GM19328 (cell line): ENCODE measurements at regions not wholly inside any gene's neighbourhood (a gene's known extent, or its start where the extent isn't known, plus 50 kb on each side); places are given as distances from the start of the nearest gene placed in this dataset.
"Not testable (repeated sequence)": the region's sequence is repeated elsewhere in the genome, so short reads cannot be mapped to it uniquely, and the experiment has no call there.

Experiments
- ATAC-seq: cut with Tn5 transposase; IDR thresholded peaks from one replicate; pipeline ENCODE4 v1.9.1; 2021; ENCODE audit warnings: mild to moderate bottlenecking, moderate library complexity; ENCODE audit not compliant: unreplicated experiment

- ATAC-seq: no peak
Observed at GRCh38 chr13:73656863-73657262, 477.3 kb downstream of the KLF12 start.

DNA sequence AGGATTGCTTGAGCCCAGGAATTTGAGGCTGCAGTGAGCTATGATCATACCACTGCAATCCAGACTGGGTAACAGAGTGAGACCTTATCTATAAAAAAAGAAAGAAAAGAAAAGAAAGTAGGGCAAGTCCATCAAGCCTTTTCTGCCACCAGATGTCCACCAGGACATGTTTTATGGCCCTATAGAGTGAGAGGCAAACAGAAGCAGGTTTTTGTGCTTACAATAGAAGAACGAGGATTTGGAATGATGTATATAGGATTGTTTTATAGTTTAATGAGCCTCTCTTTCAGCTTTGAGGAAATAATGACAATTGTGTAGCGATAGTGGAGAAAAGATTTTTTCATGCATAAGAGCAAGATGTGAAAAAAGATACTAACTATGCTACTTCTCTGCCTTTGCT is 480.5 kb downstream of the KLF12 start:
- ATAC-seq: no peak

DNA sequence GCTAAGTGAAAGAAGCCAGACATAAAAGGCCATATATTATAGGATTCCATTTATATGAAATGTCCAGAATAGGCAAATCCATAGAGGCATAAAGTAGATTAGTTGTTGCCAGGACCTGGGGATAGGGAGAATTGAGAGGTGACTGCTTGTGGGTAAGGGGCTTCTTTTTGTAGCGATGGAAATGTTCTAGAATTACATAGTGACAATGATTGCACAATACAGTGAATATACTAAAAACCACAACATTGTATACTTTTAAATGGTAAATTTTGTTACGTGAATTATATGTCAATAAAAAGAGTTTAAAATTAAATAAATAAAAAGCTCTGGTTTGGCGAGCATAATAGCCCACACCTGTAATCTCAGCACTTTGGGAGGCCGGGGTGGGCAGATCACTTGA is 486.8 kb downstream of the KLF12 start:
- ATAC-seq: no peak

DNA sequence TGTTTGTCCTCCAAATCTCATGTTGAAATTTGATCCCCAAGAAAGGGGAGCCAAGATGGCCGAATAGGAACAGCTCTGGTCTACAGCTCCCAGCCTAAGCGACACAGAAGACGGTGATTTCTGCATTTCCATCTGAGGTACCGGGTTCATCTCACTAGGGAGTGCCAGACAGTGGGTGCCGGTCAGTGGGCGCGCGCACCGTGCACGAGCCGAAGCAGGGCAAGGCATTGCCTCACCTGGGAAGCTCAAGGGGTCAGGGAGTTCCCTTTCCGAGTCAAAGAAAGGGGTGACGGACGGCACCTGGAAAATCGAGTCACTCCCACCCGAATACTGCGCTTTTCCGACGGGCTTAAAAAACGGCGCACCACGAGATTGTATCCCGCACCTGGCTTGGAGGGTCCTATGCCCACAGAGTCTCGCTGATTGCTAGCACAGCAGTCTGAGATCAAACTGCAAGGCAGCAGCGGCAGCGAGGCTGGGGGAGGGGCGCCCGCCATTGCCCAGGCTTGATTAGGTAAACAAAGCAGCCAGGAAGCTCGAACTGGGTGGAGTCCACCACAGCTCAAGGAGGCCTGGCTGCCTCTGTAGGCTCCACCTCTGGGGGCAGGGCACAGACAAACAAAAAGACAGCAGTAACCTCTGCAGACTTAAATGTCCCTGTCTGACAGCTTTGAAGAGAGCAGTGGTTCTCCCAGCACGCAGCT is 493.6 kb downstream of the KLF12 start:
- ATAC-seq: not testable (repeated sequence)

GRCh38 chr13:73635166-73635787 is 498.9 kb downstream of the KLF12 start:
- ATAC-seq: no peak

- ATAC-seq: no peak
Observed at GRCh38 chr13:73633817-73634460, 500.3 kb downstream of the KLF12 start.

DNA sequence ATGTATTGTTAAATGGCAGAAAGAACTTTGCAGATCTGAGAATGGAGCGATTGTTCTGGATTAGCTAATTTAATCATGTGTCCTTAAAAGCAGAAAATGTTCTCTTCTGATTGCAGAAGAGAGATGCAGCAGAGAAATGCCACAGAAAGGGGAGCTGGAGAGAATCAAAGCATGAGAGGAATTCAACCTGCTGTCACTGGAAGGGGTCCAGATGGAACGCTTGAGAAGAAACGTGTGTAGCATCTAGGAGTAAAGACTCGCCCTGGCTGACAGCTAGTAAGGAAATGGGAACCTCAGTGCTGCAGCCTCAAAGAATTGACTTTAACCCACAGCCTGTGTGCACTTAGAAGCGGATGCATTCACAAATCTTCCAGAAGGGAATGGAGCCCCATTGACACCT is 502.8 kb downstream of the KLF12 start:
- ATAC-seq: no peak

DNA sequence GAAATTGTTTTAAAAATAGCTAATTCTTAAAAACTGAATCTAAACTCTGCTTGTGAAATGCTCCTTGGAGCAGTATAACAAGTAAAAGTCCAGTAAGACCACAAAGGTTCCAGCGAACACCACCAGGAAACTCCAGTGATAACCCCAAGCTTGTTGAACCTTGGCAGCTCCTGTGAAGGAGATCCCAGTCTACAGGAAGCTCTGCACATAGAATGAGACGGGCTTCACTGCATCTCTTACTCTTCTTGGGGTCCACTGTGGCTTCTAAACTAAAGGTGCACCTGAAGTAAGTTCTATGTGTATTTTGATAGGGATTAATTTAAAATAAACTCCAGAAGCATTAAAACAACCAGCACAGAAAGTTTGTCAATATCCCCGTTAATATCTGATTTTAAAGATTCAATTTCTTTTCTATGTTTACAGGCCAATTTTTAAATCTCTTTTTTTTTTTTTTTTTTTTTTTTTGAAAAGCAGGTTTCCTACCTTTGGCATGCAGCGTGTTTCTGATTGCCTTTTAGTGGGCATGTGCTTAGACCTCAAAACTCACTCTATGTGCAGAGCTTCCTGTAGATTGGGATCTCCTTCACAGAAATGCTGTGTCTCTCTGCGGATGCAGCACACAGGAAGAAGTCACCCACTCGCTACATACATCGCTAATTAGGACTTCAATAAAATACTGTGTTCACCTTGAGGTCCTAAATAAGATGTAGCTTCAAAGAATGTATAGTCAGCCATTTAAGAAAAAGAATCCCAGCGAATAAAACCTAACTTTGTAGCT is 508.5 kb downstream of the KLF12 start:
- no peak for ATAC-seq

- ATAC-seq: no peak
Observed at GRCh38 chr13:73623281-73623680, 510.9 kb downstream of the KLF12 start.

- no peak for ATAC-seq
Observed at GRCh38 chr13:73622381-73622780, 511.8 kb downstream of the KLF12 start.

DNA sequence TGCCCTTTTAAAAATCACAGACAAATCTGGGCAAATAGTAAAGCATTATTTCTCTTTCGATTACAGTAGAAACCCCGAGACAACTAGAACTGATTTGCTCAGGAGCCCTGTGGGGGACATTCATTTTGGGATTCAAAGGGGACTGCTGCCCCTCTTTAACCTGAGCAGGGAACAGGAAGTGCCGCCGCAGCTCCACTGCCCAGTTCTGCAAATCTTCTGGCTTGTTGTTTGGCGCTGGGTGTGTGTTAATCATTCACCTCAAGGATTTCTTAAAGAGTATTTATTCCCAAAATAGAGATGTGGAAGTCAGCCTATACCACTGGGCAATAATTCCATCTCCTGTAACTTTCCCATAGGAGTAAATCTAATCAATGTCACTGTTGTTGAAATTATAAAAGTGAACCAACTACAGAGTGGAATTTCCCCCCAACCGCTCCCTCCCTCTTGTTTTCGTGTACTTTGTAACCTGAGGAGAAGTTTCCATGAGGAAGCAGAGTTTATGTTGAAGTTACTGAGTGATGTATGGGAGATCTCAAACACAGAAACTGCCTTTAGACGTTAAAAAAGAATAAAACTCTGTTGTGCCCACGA is 515.8 kb downstream of the KLF12 start:
- ATAC-seq: no peak

- no peak for ATAC-seq
Observed at GRCh38 chr13:73616861-73617260, 517.3 kb downstream of the KLF12 start.

DNA sequence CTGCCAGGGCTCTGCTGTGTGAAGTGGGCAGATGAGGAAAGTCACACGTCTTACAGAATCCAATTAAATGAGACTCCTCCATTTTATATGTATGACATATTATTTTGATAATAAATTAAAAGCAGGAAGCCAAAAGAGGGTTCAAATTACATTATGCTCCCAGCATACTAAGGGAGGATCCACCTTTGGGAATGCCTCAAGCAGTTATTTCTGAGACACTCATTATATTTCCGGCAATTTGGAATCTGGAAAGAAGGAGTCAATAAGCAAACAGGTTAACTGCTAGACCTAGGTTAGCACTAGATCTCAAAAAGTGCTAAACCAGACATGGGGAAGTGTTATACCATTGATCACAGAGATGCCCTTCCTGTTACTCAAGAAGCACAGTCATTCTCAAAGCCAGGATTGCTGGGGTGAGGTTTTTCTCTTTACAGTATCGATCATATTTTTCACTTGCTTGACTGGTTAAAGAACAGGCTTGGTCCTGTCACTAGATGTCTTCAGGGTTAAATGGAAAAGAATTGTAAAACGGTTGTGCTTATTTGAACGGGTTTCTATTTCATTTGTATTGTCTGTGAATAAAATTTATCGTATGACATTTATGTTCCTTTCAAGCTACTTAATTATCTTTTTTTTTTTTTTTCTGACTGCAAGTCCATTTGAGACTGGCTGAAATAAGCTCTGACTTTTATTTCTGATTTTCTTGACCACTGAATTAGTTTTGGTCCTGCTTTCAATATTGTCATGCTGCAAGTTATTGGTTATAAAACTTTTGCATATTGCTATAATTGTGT is 523.2 kb downstream of the KLF12 start:
- ATAC-seq: no peak

DNA sequence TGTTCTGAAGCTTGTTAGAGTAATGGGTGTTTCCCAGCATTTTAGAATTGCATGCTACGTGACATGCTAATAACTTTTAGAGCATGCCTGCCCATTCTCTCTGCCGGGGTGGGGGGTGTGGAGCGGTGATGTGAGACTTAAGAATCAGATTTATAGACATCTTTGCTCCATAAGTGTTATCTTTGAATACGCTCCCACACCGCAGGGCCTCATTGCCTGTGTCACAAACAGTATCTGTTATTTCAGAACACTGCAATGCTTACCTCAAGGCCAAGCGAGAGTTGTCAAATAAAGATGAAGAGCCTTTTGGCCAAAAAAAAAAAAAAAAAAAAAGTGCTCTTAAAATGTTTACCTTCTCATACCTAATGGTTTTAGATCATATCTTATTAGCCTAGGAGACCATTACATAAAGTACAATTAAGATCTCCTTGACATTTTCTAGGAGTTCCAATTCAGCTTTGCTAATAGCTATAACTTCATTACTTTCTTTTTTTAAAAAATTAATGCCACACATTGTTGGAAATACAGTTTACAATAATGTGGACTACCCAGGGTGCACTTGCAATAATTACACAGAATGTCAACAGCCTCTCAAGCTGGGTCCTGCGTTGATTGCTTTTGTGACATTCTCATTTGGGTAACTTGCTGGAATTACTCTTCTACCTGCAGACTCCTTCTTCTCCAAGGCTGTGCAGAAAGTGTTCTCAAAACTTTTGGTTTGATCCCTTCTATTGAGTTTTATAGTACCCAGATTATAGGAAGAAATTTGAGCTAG is 525.3 kb downstream of the KLF12 start:
- ATAC-seq: no peak

GRCh38 chr13:73608157-73608516 is 526.1 kb downstream of the KLF12 start:
- ATAC-seq: no peak

DNA sequence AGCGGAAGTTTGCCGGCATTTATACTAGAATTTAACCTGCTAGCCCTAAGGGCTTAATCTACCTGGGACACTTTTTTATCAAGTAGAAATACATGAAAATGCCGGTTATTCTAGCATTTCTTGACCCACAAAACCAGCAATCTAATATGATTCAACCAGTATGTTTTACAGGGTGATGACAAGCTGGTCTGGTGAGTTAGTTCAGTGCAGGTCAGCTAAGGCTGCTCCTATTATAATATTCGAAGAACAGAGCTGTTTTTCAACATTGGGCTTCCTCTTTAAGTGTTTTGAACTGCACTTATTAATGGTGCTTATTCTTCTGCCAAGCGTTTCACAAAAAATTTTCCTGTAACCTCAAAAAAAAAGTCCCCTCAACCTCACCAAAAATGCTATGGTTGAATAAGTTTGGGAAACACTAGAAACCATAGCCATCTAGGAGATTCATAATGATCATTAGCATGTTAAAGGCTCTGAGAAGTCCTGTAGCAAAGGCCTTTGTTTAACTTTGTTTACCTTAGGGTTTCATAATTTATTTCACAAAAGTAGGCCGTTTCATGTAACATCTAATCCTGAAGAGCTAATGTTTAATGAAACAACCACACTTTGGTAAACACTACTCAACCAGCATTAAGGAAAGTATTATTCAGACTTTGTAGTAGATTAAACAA is 526.6 kb downstream of the KLF12 start:
- ATAC-seq: no peak

DNA sequence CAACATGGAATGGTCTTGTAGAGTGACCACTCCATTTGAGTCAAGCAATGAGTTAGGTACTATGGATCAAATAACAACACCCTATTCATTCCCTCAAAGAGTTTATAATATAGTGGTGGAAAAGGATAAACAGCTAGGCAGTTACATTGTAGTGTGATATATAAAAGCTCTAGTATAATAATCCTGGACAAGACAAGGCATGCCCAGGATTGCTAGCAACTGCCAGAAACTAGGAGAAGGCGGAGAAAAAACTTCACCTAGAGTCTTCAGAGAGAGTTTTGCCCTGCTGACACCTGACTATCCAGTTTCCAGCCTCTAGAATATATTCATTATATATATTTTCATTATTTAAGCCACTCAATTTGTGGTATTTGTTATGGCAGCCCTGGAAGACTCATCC is 530.6 kb downstream of the KLF12 start:
- no peak for ATAC-seq

DNA sequence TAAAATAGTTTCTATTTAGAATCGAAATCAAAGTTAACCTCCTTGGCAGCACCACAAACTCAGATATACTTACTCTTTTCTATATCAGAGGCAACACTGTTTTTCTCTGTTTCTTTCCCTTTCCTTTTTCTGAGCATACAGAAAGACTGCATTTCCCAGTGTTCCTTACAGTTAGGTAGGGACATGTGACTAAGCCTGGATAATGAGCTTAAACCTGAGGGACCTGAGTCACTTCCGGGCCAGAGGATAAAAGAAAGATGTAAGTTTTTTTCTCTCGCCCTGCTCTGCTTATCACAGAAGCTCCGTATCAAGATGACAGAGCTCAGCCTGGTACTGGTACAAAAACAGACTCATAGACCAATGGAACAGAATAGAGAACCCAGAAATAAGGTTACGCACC is 531.9 kb downstream of the KLF12 start:
- ATAC-seq: no peak

DNA sequence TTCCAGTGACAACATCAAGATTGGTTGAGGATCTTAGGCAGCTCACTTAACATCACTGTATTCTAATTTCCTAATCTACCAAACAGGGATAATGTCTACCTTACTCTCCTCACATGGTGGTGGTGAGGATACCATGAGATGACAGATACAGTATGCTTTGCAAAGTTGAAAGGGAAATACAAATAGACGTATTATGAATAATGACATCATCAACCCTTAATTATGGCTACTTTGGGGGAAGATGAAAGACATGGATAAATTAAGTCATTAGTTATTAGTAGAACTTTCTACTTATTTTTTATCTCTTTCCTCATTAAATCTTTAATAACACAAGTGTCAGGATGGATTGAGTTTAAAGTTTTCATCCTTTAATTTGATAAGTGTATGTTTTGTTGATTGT is 532.5 kb downstream of the KLF12 start:
- no peak for ATAC-seq
